ENCODE measurements at regions not wholly inside any gene's neighbourhood (a gene's known extent, or its start where the extent isn't known, plus 50 kb on each side); places are given as distances from the start of the nearest gene placed in this dataset.
A peak's percentile ranks its signal among the peaks of the same experiment; 100 is the strongest.

DNA sequence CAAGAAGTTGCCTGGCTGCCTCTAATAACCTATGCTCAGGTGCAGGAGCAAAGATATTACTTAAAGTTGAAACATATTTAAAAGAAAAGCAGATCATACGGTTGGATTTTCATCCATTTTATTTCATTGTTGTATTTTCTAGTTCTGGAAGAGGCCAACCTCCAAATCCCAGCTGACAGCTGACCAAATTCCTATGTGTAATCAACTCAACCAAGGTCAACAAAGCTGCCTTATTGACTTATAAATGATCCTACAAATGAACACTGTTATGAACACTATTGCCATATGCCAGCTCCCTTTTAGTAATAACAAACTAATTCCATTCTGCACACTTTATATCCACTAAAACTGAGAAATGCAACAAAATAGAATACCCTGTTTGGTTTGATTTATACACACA, 1537.4 kb downstream of the SLITRK1 start:
- WGBS, 4 donors, result 72 to 97% (median 80%) methylated on average over 1 of the region's 1 CpG
- Histone ChIP-seq H3K4me1 (replicated peaks in 1 of 2) (no peaks in the 10 kb centered on the region), H3K27ac (no peak overlapping the region), H3K4me3 (no peak overlapping the region), H3K36me3 (replicated peaks in 1 of 2) (no peaks in the 10 kb centered on the region), H3K9me3 (replicated peaks in 1 of 3) (no peaks in the 10 kb centered on the region), H3K27me3 (no peaks in the 10 kb centered on the region)
- TF ChIP-seq, protein P1, sequence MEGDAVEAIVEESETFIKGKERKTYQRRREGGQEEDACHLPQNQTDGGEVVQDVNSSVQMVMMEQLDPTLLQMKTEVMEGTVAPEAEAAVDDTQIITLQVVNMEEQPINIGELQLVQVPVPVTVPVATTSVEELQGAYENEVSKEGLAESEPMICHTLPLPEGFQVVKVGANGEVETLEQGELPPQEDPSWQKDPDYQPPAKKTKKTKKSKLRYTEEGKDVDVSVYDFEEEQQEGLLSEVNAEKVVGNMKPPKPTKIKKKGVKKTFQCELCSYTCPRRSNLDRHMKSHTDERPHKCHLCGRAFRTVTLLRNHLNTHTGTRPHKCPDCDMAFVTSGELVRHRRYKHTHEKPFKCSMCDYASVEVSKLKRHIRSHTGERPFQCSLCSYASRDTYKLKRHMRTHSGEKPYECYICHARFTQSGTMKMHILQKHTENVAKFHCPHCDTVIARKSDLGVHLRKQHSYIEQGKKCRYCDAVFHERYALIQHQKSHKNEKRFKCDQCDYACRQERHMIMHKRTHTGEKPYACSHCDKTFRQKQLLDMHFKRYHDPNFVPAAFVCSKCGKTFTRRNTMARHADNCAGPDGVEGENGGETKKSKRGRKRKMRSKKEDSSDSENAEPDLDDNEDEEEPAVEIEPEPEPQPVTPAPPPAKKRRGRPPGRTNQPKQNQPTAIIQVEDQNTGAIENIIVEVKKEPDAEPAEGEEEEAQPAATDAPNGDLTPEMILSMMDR (IDR thresholded peaks at IDR 0.05), result no peak
- TF ChIP-seq POLR2A (IDR thresholded peaks at IDR 0.05), result no peak
- no peak for DNase-seq
- intact Hi-C loops (cut with DNase I), result no loop called here

GRCh38 chr13:82341116-82341515, 1541.2 kb downstream of the SLITRK1 start:
- intact Hi-C loops (cut with DNase I), result no loop called here
- Histone ChIP-seq H3K27me3 (no peaks in the 10 kb centered on the region), H3K4me1 (replicated peaks in 1 of 2) (no peaks in the 10 kb centered on the region), H3K27ac (no peak overlapping the region), H3K36me3 (replicated peaks in 1 of 2) (no peaks in the 10 kb centered on the region), H3K9me3 (replicated peaks in 1 of 3) (no peaks in the 10 kb centered on the region), H3K4me3 (no peak overlapping the region)
- 68 to 82% (median 73%) methylated on average over 1 of the region's 1 CpG for WGBS, 4 donors
- no peak for DNase-seq
- TF ChIP-seq, protein P1 (IDR thresholded peaks at IDR 0.05), result no peak
- TF ChIP-seq POLR2A (IDR thresholded peaks at IDR 0.05), result no peak

DNA sequence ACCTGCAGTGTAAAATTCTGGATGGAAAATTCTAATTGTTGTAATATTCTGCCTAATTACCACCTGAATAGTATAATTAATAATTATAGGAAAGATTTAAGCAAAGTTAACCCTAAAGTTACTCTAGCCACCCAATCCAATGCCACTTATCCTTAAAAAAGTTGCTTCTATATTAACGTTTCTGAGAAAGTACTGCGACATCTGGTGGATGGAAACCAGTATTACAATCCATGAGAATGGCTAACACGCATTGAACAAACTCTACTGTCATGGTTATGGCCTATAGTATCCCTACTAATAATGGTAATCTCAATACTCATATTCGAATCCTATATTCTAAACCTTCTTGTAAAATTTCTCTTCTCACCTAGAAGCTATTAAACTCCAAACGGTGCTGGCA, 1551.8 kb downstream of the SLITRK1 start:
- Histone ChIP-seq H3K9me3 (replicated peaks in 1 of 3) (no peaks in the 10 kb centered on the region), H3K27me3 (no peaks in the 10 kb centered on the region), H3K27ac (no peak overlapping the region), H3K4me1 (replicated peaks in 1 of 2) (no peaks in the 10 kb centered on the region), H3K36me3 (replicated peaks in 1 of 2) (no peaks in the 10 kb centered on the region), H3K4me3 (no peak overlapping the region)
- intact Hi-C loops (cut with DNase I), result no loop called here
- 41 to 53% (median 50%) methylated on average over 5 of the region's 5 CpGs for WGBS, 4 donors
- peak in 1 of 7 donors; percentile 2 for DNase-seq
- no peak for TF ChIP-seq POLR2A (IDR thresholded peaks at IDR 0.05)
- TF ChIP-seq, protein P1 (IDR thresholded peaks at IDR 0.05), result peak; percentile 19 to 42 (median 40)

GRCh38 chr13:82323101-82323500, 1559.2 kb downstream of the SLITRK1 start:
- DNase-seq, result no peak
- Histone ChIP-seq H3K27ac (no peak overlapping the region), H3K4me1 (replicated peaks in 1 of 2) (no peaks in the 10 kb centered on the region), H3K4me3 (no peak overlapping the region), H3K9me3 (replicated peaks in 1 of 3) (no peaks in the 10 kb centered on the region), H3K36me3 (replicated peaks in 1 of 2) (no peaks in the 10 kb centered on the region), H3K27me3 (no peaks in the 10 kb centered on the region)
- intact Hi-C loops (cut with DNase I), result loop anchor here in 1 of 2 donors (10.0 kb wide), 2 partner anchors 388 to 1148 kb away; no protein-coding TSS in a partner anchor
- WGBS, 4 donors, result 86 to 93% (median 90%) methylated on average over 5 of the region's 5 CpGs
- no peak for TF ChIP-seq POLR2A (IDR thresholded peaks at IDR 0.05)
- TF ChIP-seq, protein P1 (IDR thresholded peaks at IDR 0.05), result no peak
